HG03378 (cell line): ENCODE measurements at regions not wholly inside any gene's neighbourhood (a gene's known extent, or its start where the extent isn't known, plus 50 kb on each side); places are given as distances from the start of the nearest gene placed in this dataset.
"Not testable (repeated sequence)": the region's sequence is repeated elsewhere in the genome, so short reads cannot be mapped to it uniquely, and the experiment has no call there.

Source experiments
- ATAC-seq: cut with Tn5 transposase; IDR thresholded peaks from one replicate; pipeline ENCODE4 v1.9.1; 2021; ENCODE audit warnings: mild to moderate bottlenecking, moderate library complexity; ENCODE audit not compliant: unreplicated experiment

- no peak for ATAC-seq
Measured at GRCh38 chr2:224121406-224122067, 82.5 kb upstream of the SERPINE2 start.

GRCh38 chr2:224120986-224121385 is 81.9 kb upstream of the SERPINE2 start:
- no peak for ATAC-seq

- ATAC-seq = not testable (repeated sequence)
Measured at GRCh38 chr2:224119846-224120245, 80.8 kb upstream of the SERPINE2 start.

- ATAC-seq = no peak
Measured at GRCh38 chr2:224114428-224114827, 75.3 kb upstream of the SERPINE2 start.

- not testable (repeated sequence) for ATAC-seq
Measured at GRCh38 chr2:224113930-224114329, 74.8 kb upstream of the SERPINE2 start.

- no peak for ATAC-seq
Measured at GRCh38 chr2:224111576-224111975, 72.5 kb upstream of the SERPINE2 start.

- ATAC-seq = no peak
Measured at GRCh38 chr2:224110811-224111210, 71.7 kb upstream of the SERPINE2 start.

GRCh38 chr2:224109751-224110150 is 70.7 kb upstream of the SERPINE2 start:
- no peak for ATAC-seq

GRCh38 chr2:224106794-224107193 is 67.7 kb upstream of the SERPINE2 start:
- no peak for ATAC-seq

GRCh38 chr2:224104668-224105386 is 65.7 kb upstream of the SERPINE2 start:
- no peak for ATAC-seq

- no peak for ATAC-seq
Measured at GRCh38 chr2:224103651-224104050, 64.6 kb upstream of the SERPINE2 start.

- no peak for ATAC-seq
Measured at GRCh38 chr2:224102991-224103390, 63.9 kb upstream of the SERPINE2 start.

GRCh38 chr2:224101820-224102630 is 62.9 kb upstream of the SERPINE2 start:
- ATAC-seq = no peak

GRCh38 chr2:224099861-224100643 is 61.0 kb upstream of the SERPINE2 start:
- no peak for ATAC-seq

GRCh38 chr2:224098481-224099230 is 59.6 kb upstream of the SERPINE2 start:
- no peak for ATAC-seq

GRCh38 chr2:224094413-224094812 is 55.3 kb upstream of the SERPINE2 start:
- no peak for ATAC-seq

- not testable (repeated sequence) for ATAC-seq
Measured at GRCh38 chr2:224091671-224092070, 52.6 kb upstream of the SERPINE2 start.

GRCh38 chr2:224089606-224090005 is 50.5 kb upstream of the SERPINE2 start:
- ATAC-seq = not testable (repeated sequence)
